Neural progenitor cell (in vitro differentiated cells): ENCODE measurements at regions not wholly inside any gene's neighbourhood (a gene's known extent, or its start where the extent isn't known, plus 50 kb on each side); places are given as distances from the start of the nearest gene placed in this dataset.
"Not testable (repeated sequence)": the region's sequence is repeated elsewhere in the genome, so short reads cannot be mapped to it uniquely, and the experiment has no call there.

Source experiments
- DNase-seq: peaks from one replicate; pipeline ENCODE4 v3.0.0-alpha.2; 2016; ENCODE audit warnings: low spot score
- H2AFZ ChIP-seq: fragments of 200-600 bp; sonication (generic); replicated peaks from 2 replicates; pipeline ENCODE4 v1.6.1; 2016; ENCODE audit warnings: antibody characterized with exemption
- H3F3A ChIP-seq: fragments of 200-600 bp; sonication (generic); 2 replicates; pipeline ENCODE4 v1.6.1; 2016; ENCODE audit warnings: antibody characterized with exemption, low read depth
- H3K27ac ChIP-seq: fragments of 200-600 bp; sonication (generic); 2 replicates; pipeline ENCODE4 v1.5.1; 2016; ENCODE audit warnings: mild to moderate bottlenecking
- H3K27me3 ChIP-seq: fragments of 200-600 bp; sonication (generic); 2 replicates; pipeline ENCODE4 v1.6.1; 2016; ENCODE audit warnings: mild to moderate bottlenecking, moderate library complexity
- H3K36me3 ChIP-seq: fragments of 200-600 bp; sonication (generic); 2 replicates; pipeline ENCODE4 v1.5.1; 2016
- H3K4me1 ChIP-seq: fragments of 200-600 bp; sonication (generic); 2 replicates; pipeline ENCODE4 v1.6.1; 2016; ENCODE audit warnings: mixed run types
- H3K4me2 ChIP-seq: fragments of 200-600 bp; sonication (generic); 2 replicates; pipeline ENCODE4 v1.6.1; 2016
- H3K4me3 ChIP-seq: fragments of 200-600 bp; sonication (generic); 2 replicates; pipeline ENCODE4 v1.5.1; 2016
- H3K79me2 ChIP-seq: fragments of 200-600 bp; sonication (generic); 2 replicates; pipeline ENCODE4 v1.6.1; 2016; ENCODE audit warnings: low read depth
- H3K9ac ChIP-seq: fragments of 200-600 bp; sonication (generic); 2 replicates; pipeline ENCODE4 v1.6.1; 2016
- H3K9me3 ChIP-seq: fragments of 200-600 bp; sonication (generic); 2 replicates; pipeline ENCODE4 v1.5.1; 2016; ENCODE audit warnings: low read depth
- H4K20me1 ChIP-seq: fragments of 200-600 bp; sonication (generic); 2 replicates; pipeline ENCODE4 v1.6.1; 2016; ENCODE audit warnings: low read depth
- H3K27ac Mint-ChIP-seq: 3 replicates; pipeline ENCODE4 v1.8.0; 2021; ENCODE audit warnings: mixed read lengths
- H3K27me3 Mint-ChIP-seq: 2 replicates; pipeline ENCODE4 v1.8.0; 2022; ENCODE audit warnings: low read depth, mild to moderate bottlenecking, inconsistent platforms, moderate library complexity, mixed read lengths; ENCODE audit not compliant: insufficient read depth
- H3K36me3 Mint-ChIP-seq: 3 replicates; pipeline ENCODE4 v1.8.0; 2021; ENCODE audit warnings: mixed read lengths
- H3K4me1 Mint-ChIP-seq: 3 replicates; pipeline ENCODE4 v1.8.0; 2021; ENCODE audit warnings: mixed read lengths
- H3K4me3 Mint-ChIP-seq: 3 replicates; pipeline ENCODE4 v1.8.0; 2021; ENCODE audit warnings: mild to moderate bottlenecking, moderate library complexity, mixed read lengths
- H3K9me3 Mint-ChIP-seq: 3 replicates; pipeline ENCODE4 v1.8.0; 2020; ENCODE audit warnings: mixed read lengths
- CTCF ChIP-seq: fragments of 200-600 bp; sonication (generic); IDR thresholded peaks from 2 replicates; pipeline ENCODE4 v1.5.1; 2017; ENCODE audit warnings: antibody characterized with exemption, mild to moderate bottlenecking

GRCh38 chr5:34185572-34185971, 142.6 kb upstream of the C1QTNF3 start:
- not testable (repeated sequence) for H3K27me3 Mint-ChIP-seq, H3K4me1 ChIP-seq, H3K4me3 ChIP-seq, H3K4me1 Mint-ChIP-seq, DNase-seq, H3K27me3 ChIP-seq, H3K4me2 ChIP-seq, H3K4me3 Mint-ChIP-seq, H3K79me2 ChIP-seq, H3K9me3 ChIP-seq, H3K27ac ChIP-seq, H3K9ac ChIP-seq, H3K27ac Mint-ChIP-seq, H3K36me3 ChIP-seq, H2AFZ ChIP-seq, H3F3A ChIP-seq, H4K20me1 ChIP-seq, H3K9me3 Mint-ChIP-seq
- H3K36me3 Mint-ChIP-seq, result peaks cover 17% of the 10 kb centered on the region

GRCh38 chr5:34186108-34186507, 143.1 kb upstream of the C1QTNF3 start:
- not testable (repeated sequence) for H3K4me3 Mint-ChIP-seq, H2AFZ ChIP-seq, H3K27me3 ChIP-seq, H3K9me3 Mint-ChIP-seq, H3K9ac ChIP-seq, H3K27me3 Mint-ChIP-seq, H3K27ac ChIP-seq, H3K9me3 ChIP-seq, H3K4me3 ChIP-seq, H3K36me3 ChIP-seq, H3K79me2 ChIP-seq, H3K4me1 Mint-ChIP-seq, H4K20me1 ChIP-seq, DNase-seq, H3K27ac Mint-ChIP-seq, H3K4me1 ChIP-seq, H3K4me2 ChIP-seq, H3F3A ChIP-seq
- H3K36me3 Mint-ChIP-seq, result peaks cover 19% of the 10 kb centered on the region

- not testable (repeated sequence) for H3K27ac ChIP-seq, H3K79me2 ChIP-seq, H3K4me3 ChIP-seq, H3K9ac ChIP-seq, H3K4me3 Mint-ChIP-seq, H2AFZ ChIP-seq, H3K4me2 ChIP-seq, H4K20me1 ChIP-seq, H3K36me3 ChIP-seq, H3K9me3 ChIP-seq, H3K4me1 ChIP-seq, H3K27me3 ChIP-seq, DNase-seq, H3F3A ChIP-seq, H3K27ac Mint-ChIP-seq
- H3K36me3 Mint-ChIP-seq, result peaks cover 25% of the 10 kb centered on the region
- peaks cover 11% of the 10 kb centered on the region for H3K9me3 Mint-ChIP-seq
- H3K4me1 Mint-ChIP-seq, result peaks cover 12% of the 10 kb centered on the region
- peaks cover 15% of the 10 kb centered on the region for H3K27me3 Mint-ChIP-seq
These were observed 143.9 kb upstream of the C1QTNF3 start for GRCh38 chr5:34186865-34187264.

- DNase-seq, H3K27ac ChIP-seq, H2AFZ ChIP-seq, H3K79me2 ChIP-seq, H3K4me2 ChIP-seq, H4K20me1 ChIP-seq, H3K36me3 ChIP-seq, H3K27ac Mint-ChIP-seq, H3K9ac ChIP-seq, H3K4me3 Mint-ChIP-seq, H3F3A ChIP-seq, H3K4me3 ChIP-seq, H3K9me3 ChIP-seq, H3K4me1 ChIP-seq, H3K27me3 ChIP-seq: not testable (repeated sequence)
- peaks cover 18% of the 10 kb centered on the region for H3K4me1 Mint-ChIP-seq
- H3K27me3 Mint-ChIP-seq, result peaks cover 15% of the 10 kb centered on the region
- peaks cover 12% of the 10 kb centered on the region for H3K9me3 Mint-ChIP-seq
- peaks cover 26% of the 10 kb centered on the region for H3K36me3 Mint-ChIP-seq
These were observed 144.4 kb upstream of the C1QTNF3 start for GRCh38 chr5:34187441-34187840.

- H3K36me3 ChIP-seq, H3K27ac ChIP-seq, H4K20me1 ChIP-seq, H3F3A ChIP-seq, H3K4me3 ChIP-seq, H3K27ac Mint-ChIP-seq, H3K9ac ChIP-seq, H3K4me3 Mint-ChIP-seq, H2AFZ ChIP-seq, H3K4me2 ChIP-seq, H3K27me3 ChIP-seq, H3K9me3 ChIP-seq: not testable (repeated sequence)
- H3K27me3 Mint-ChIP-seq, result peaks cover 15% of the 10 kb centered on the region
- peaks cover 29% of the 10 kb centered on the region for H3K36me3 Mint-ChIP-seq
- Histone ChIP-seq H3K4me1 (peaks cover 12% of the 10 kb centered on the region), H3K79me2 (peaks cover 14% of the 10 kb centered on the region)
- peaks cover 12% of the 10 kb centered on the region for H3K9me3 Mint-ChIP-seq
- DNase-seq, result peak; percentile 79
- TF ChIP-seq CTCF, result peak; percentile 70
- peaks cover 24% of the 10 kb centered on the region for H3K4me1 Mint-ChIP-seq
These were observed 145.2 kb upstream of the C1QTNF3 start for GRCh38 chr5:34188001-34188822.

- not testable (repeated sequence) for H3K4me3 ChIP-seq, H3K9ac ChIP-seq, H3F3A ChIP-seq, H3K27ac Mint-ChIP-seq, H3K27ac ChIP-seq, H3K4me3 Mint-ChIP-seq, H3K9me3 ChIP-seq, H4K20me1 ChIP-seq, DNase-seq, H3K27me3 ChIP-seq, H3K36me3 ChIP-seq, H3K4me2 ChIP-seq, H2AFZ ChIP-seq
- Mint-ChIP-seq H3K9me3 (peaks cover 15% of the 10 kb centered on the region), H3K4me1 (peaks cover 31% of the 10 kb centered on the region), H3K27me3 (peaks cover 17% of the 10 kb centered on the region), H3K36me3 (peaks cover 30% of the 10 kb centered on the region)
- Histone ChIP-seq H3K79me2 (peaks cover 19% of the 10 kb centered on the region), H3K4me1 (peaks cover 19% of the 10 kb centered on the region)
These were observed 146.2 kb upstream of the C1QTNF3 start for GRCh38 chr5:34189246-34189645.

- not testable (repeated sequence) for H3K4me3 Mint-ChIP-seq, H3K9ac ChIP-seq, H3K4me2 ChIP-seq, H3K36me3 ChIP-seq, H3F3A ChIP-seq, H2AFZ ChIP-seq, H3K4me3 ChIP-seq, H4K20me1 ChIP-seq, H3K27ac ChIP-seq, H3K27me3 ChIP-seq, H3K9me3 ChIP-seq
- peak; percentile 1 for DNase-seq
- Histone ChIP-seq H3K79me2 (peaks cover 19% of the 10 kb centered on the region), H3K4me1 (peaks cover 19% of the 10 kb centered on the region)
- peaks cover 30% of the 10 kb centered on the region for H3K36me3 Mint-ChIP-seq
- peaks cover 16% of the 10 kb centered on the region for H3K27me3 Mint-ChIP-seq
- peak overlapping the region; percentile 27 for H3K27ac Mint-ChIP-seq
- H3K9me3 Mint-ChIP-seq, result peaks cover 15% of the 10 kb centered on the region
- H3K4me1 Mint-ChIP-seq, result peaks cover 31% of the 10 kb centered on the region
These were observed 146.9 kb upstream of the C1QTNF3 start for GRCh38 chr5:34189752-34190411.
